C4-2B (cell line): ENCODE measurements at regions not wholly inside any gene's neighbourhood (a gene's known extent, or its start where the extent isn't known, plus 50 kb on each side); places are given as distances from the start of the nearest gene placed in this dataset.

Experiments used
- ZFX ChIP-seq: fragments of 450-650 bp; IDR thresholded peaks from 2 replicates; pipeline ENCODE4 v1.6.1; 2017
- TF ChIP-seq, protein P1 (sequence below): fragments of 450-650 bp; conservative IDR thresholded peaks from 2 replicates; pipeline ENCODE4 v1.5.1; 2017; ENCODE audit warnings: mild to moderate bottlenecking

DNA sequence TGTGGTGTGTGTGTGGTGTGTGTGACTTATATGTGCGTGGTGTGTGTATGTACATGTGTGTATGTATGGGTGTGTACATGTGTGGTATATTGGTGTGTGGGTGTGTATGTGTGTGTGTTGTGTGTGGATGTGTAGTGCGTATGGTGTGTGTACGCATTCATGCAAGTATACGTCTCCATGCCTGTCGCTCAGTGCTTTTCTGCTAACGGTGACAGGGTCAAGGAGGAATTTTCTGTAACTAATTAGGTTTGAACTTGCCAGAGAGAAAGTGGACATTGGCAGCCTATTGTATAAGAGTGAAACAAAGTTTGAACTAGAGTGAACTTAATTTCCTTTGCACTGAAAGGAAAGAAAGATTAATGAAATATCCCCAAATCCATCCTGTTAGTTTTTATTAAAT is 120.9 kb upstream of the GSC start:
- TF ChIP-seq, protein P1, sequence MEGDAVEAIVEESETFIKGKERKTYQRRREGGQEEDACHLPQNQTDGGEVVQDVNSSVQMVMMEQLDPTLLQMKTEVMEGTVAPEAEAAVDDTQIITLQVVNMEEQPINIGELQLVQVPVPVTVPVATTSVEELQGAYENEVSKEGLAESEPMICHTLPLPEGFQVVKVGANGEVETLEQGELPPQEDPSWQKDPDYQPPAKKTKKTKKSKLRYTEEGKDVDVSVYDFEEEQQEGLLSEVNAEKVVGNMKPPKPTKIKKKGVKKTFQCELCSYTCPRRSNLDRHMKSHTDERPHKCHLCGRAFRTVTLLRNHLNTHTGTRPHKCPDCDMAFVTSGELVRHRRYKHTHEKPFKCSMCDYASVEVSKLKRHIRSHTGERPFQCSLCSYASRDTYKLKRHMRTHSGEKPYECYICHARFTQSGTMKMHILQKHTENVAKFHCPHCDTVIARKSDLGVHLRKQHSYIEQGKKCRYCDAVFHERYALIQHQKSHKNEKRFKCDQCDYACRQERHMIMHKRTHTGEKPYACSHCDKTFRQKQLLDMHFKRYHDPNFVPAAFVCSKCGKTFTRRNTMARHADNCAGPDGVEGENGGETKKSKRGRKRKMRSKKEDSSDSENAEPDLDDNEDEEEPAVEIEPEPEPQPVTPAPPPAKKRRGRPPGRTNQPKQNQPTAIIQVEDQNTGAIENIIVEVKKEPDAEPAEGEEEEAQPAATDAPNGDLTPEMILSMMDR, result no peak
- no peak for TF ChIP-seq ZFX
